ENCODE measurements at regions not wholly inside any gene's neighbourhood (a gene's known extent, or its start where the extent isn't known, plus 50 kb on each side); places are given as distances from the start of the nearest gene placed in this dataset.

DNA sequence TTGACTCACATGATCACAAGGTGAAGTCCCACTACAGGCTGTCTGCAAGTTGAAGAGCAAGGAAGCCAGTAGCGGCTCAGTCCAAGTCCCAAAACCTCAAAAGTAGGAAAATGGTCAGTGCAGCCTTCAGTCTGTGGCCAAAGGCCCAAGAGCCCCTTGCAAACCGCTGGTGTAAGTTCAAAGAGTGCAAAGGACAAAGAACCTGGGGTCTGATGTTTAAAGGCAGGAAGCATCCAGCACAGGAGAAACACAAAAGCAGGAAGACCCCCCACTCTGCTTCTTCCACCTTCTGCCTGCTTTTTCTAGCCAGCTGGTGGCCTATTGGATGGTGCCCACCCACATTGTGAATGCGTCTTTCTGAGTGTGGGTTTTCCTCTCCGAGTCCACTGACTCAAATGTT, 2222.6 kb downstream of the MRPL39 start:
- no peak for DNase-seq

DNA sequence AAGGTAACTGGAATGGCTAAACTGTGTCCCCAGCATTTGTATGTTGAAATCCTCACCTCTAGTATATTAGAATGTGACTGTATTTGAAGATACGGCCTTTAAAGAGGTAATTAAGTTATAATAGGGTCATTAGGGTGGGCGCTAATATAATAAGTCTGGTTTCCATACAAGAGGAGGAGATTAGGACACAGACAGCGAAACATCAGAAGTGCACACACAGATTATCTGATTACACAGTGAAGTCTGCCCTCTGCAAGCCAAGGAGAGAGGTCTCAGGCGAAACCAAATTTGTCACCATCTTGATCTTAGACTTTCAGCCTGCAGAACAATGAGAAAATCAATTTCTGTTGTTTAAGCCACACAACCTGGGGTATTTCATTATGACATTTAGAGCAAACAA, 2233.1 kb downstream of the MRPL39 start:
- no peak for DNase-seq

GRCh38 chr21:23356905-23357304, 2250.4 kb downstream of the MRPL39 start:
- DNase-seq: no peak

DNA sequence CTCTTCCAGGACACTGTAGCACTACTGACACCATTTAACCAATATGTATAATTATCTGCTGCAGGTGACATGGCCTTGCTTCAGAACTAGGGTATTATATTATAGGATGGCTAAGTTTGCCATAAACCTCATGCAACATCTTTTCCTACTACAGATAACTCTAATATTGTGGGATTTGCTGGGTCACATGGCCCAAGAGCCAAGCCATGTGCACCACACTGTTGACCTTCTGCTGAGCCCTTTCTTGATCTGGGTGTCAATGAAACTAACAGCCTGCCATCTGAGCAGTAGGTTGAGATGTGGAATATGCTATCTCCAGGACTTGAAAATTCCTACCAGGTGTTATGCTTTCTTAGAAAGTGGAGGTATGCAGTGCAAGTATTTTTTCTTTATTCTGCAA, 2291.1 kb downstream of the MRPL39 start:
- DNase-seq: no peak

DNA sequence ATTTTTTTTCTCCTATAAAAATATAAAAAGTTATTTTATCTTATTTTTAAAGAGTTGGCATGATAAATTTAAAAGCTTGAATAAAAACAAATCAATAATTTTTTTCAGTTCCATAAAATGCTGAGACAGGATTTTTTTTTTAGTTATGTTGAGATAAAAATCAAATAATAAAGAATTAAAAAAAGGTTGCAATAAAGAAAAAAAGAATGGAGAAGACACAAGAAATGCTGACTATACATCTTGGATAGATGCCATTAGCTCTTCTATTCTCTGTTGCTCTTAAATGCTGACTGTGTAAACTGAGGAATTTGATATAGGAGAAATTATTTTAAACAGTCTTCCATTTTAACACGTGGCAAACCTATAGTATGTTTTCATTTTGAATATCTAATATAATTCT, 2298.5 kb downstream of the MRPL39 start:
- DNase-seq: no peak

GRCh38 chr21:23307065-23307464, 2300.2 kb downstream of the MRPL39 start:
- DNase-seq: no peak

DNA sequence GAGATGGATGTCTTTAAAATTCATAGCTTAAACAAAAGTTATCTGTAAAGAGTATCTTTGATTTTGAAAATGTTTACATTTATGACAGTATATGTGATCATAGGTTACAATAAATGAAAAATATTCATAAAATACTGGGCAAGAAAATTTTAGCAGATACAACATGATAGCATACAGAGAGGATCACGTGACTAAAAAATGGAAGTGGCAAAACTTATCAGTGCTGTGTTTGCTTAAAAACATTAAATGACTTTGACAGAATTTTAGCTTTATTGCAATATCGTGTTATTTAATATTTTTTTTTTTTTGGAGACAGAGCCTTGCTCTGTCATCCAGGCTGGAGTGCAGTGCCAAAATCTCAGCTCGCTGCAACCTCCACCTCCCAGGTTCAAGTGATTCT, 2294.1 kb downstream of the NCAM2 start:
- no peak for DNase-seq

DNA sequence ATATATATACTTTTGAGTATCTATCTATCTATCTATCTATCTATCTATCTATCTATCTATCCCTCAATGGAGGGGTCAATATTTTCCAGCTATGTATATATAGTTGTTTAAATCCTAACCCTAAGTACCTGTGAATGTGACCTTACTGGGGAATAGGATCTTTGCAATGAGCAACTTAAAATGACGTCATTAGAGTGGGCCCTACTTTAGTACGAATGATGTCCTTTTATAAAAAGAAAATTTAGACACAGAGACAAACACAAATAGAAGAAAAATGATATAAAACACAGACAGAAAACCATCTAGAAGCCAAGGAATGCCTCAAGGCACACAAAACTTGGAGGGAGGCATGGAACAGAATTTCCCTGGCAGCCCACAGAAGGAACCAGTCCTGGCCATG, 2283.7 kb downstream of the NCAM2 start:
- no peak for DNase-seq

DNA sequence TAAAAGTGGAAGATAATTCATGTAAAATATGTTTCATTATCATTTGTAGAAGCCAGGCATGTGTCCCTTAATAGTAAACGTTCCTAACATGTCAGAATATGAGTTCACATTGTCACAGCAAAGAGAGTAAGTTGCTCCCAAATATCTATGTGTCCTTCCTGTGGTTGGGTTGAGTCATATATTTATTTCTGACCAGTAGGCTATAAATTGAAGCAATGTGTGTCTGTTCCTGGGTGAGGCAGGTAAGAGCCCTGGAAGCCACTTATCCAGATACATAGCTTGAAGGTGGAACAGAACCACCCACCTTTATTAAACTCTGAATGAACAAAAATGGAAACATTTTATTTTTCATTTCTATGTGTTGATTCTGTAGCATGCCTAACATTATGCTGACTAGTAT, 2251.6 kb downstream of the NCAM2 start:
- DNase-seq: no peak

DNA sequence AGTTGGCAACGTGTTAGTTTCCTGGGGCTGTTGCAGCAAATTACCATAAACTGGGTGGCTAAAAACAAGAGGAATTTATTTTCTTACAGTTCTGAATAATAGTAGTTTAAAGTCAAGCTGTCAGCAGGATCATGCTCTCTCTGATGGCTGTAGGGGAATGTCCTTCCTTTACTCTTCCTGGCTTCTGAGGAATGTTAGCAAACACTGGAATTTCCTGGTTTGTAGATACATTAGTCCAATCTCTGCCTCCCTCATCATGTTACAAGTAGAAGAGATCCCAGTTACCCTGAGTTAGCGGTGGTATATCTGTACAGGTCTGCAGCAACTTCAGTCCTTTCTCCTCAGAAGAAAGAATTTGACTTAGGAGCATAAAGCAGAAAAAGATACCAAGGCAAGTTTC, 2249.1 kb downstream of the NCAM2 start:
- no peak for DNase-seq

DNA sequence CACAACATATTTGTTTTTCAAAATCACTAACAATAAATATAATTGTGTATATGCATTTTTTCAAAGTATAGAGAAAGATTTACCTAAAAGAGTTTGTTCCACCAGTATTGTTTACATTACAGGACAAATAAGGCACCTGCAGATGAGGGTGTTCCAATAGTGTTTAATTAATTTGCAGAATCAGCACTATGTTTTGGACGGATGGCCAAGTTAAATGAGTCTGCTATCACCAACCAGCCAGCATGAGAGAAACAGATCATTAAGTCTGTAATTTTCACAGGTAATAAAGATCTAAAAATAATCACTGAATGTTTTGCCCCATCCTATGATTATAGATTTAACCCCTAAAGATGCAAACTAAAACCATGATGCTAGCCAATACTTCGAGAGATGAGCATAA, 2247.0 kb downstream of the NCAM2 start:
- no peak for DNase-seq

DNA sequence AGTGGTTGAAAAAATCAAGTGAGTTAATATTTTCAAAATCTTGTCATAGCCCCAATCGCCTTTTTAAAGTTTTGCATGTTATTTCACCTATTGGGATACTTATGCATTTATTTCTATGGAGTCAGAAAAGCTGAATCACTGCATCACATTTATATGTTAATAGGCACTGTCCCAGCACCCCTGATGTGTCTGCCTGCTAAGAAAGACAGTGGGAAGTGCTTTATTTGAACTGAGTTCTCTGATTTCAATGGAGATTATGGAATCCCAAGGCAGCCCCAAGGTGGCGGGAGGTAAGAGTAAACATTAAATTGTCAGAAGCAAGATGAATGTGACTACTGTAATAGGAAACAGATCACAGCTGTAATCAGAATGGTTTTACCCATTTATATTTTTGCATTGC, 2225.7 kb downstream of the NCAM2 start:
- no peak for DNase-seq

DNA sequence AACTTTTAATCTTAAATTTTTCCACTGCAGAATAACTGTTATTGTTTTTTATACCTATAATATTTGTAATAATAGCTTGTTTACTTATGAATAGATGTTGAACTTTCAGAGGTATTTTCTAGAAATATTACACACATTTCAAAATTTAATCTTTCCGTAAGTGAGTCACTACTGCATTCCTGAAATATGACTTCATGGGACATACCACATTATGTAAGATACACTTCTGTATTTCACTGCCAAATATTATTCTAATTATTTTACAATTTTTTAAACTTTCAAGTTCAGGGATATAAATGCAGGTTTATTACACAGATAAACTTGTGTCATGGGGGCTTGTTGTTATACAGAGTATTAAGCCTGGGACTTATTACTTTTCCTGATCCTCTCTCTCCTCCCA, 2220.5 kb downstream of the NCAM2 start:
- no peak for DNase-seq

- DNase-seq: no peak
Measured at GRCh38 chr21:23217597-23217996, 2219.4 kb downstream of the NCAM2 start.

GRCh38 chr21:23215261-23215660, 2217.1 kb downstream of the NCAM2 start:
- DNase-seq: peak; percentile 2

All from hindlimb muscle (tissue), 1 donor.